ENCODE measurements at regions not wholly inside any gene's neighbourhood (a gene's known extent, or its start where the extent isn't known, plus 50 kb on each side); places are given as distances from the start of the nearest gene placed in this dataset.

GRCh38 chr12:98222135-98222534, 293.3 kb upstream of the TMPO start:
- H3K4me3 ChIP-seq: no peak overlapping the region
- TF ChIP-seq CTCF (IDR thresholded peaks at IDR 0.05): no peak
- no peaks in the 10 kb centered on the region for H3K27me3 ChIP-seq
- no peaks in the 10 kb centered on the region for H3K9me3 ChIP-seq
- no peaks in the 10 kb centered on the region for H3K36me3 ChIP-seq
- no peak for DNase-seq
- intact Hi-C loops (cut with DNase I; ENCODE audit: low total_unique reads): no loop called here
- H3K4me1 ChIP-seq: no peaks in the 10 kb centered on the region
- H3K27ac ChIP-seq: no peak overlapping the region

- TF ChIP-seq CTCF (IDR thresholded peaks at IDR 0.05): no peak
- intact Hi-C loops (cut with DNase I; ENCODE audit: low total_unique reads): no loop called here
- no peak overlapping the region for H3K4me3 ChIP-seq
- no peaks in the 10 kb centered on the region for H3K4me1 ChIP-seq
- H3K27me3 ChIP-seq: no peaks in the 10 kb centered on the region
- H3K27ac ChIP-seq: no peak overlapping the region
- H3K9me3 ChIP-seq: no peaks in the 10 kb centered on the region
- DNase-seq: no peak
- H3K36me3 ChIP-seq: no peaks in the 10 kb centered on the region
These were observed 290.7 kb upstream of the TMPO start for GRCh38 chr12:98224584-98225221.

GRCh38 chr12:98227162-98227561, 288.2 kb upstream of the TMPO start:
- H3K27me3 ChIP-seq: no peaks in the 10 kb centered on the region
- H3K27ac ChIP-seq: no peak overlapping the region
- no peaks in the 10 kb centered on the region for H3K36me3 ChIP-seq
- no peaks in the 10 kb centered on the region for H3K9me3 ChIP-seq
- intact Hi-C loops (cut with DNase I; ENCODE audit: low total_unique reads): no loop called here
- H3K4me3 ChIP-seq: no peak overlapping the region
- DNase-seq: no peak
- H3K4me1 ChIP-seq: no peaks in the 10 kb centered on the region
- TF ChIP-seq CTCF (IDR thresholded peaks at IDR 0.05): no peak

- no peak overlapping the region for H3K4me3 ChIP-seq
- H3K9me3 ChIP-seq: no peaks in the 10 kb centered on the region
- H3K36me3 ChIP-seq: no peaks in the 10 kb centered on the region
- no peak overlapping the region for H3K27ac ChIP-seq
- no peak for DNase-seq
- no peaks in the 10 kb centered on the region for H3K4me1 ChIP-seq
- TF ChIP-seq CTCF (IDR thresholded peaks at IDR 0.05): no peak
- intact Hi-C loops (cut with DNase I; ENCODE audit: low total_unique reads): no loop called here
- H3K27me3 ChIP-seq: no peaks in the 10 kb centered on the region
These were observed 286.5 kb upstream of the TMPO start for GRCh38 chr12:98228683-98229539.

- intact Hi-C loops (cut with DNase I; ENCODE audit: low total_unique reads): no loop called here
- no peaks in the 10 kb centered on the region for H3K9me3 ChIP-seq
- no peaks in the 10 kb centered on the region for H3K27me3 ChIP-seq
- no peak for TF ChIP-seq CTCF (IDR thresholded peaks at IDR 0.05)
- no peaks in the 10 kb centered on the region for H3K36me3 ChIP-seq
- no peak for DNase-seq
- H3K27ac ChIP-seq: no peak overlapping the region
- H3K4me3 ChIP-seq: no peak overlapping the region
- H3K4me1 ChIP-seq: no peaks in the 10 kb centered on the region
These were observed 285.9 kb upstream of the TMPO start for GRCh38 chr12:98229540-98229924.

Data from tibial artery (tissue), 4 donors.